HG03442 (cell line): ENCODE measurements at regions not wholly inside any gene's neighbourhood (a gene's known extent, or its start where the extent isn't known, plus 50 kb on each side); places are given as distances from the start of the nearest gene placed in this dataset.
"Not testable (repeated sequence)": the region's sequence is repeated elsewhere in the genome, so short reads cannot be mapped to it uniquely, and the experiment has no call there.

Experiments
- ATAC-seq: cut with Tn5 transposase; IDR thresholded peaks from one replicate; pipeline ENCODE4 v1.9.1; 2021; ENCODE audit warnings: mild to moderate bottlenecking, moderate library complexity; ENCODE audit not compliant: unreplicated experiment

DNA sequence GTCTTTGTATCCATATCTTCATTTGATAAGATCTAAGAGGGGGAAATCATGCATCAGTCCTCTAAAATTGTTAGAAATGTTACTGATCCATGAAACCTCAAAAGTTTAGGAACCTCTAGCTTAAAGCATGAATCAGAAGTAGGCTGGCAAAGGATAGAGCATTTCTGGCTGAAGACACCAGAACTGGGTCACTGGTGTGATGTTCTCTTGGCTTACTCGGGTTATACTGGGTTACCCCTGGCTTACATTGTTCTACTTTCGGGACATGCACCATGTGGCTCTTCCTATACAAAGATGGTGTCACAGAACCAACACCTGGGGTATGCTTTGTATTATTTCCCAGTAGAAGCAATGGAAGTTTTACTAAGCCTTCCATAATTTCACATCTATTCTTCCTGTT, 83.2 kb upstream of the TNP1 start:
- ATAC-seq, result no peak

DNA sequence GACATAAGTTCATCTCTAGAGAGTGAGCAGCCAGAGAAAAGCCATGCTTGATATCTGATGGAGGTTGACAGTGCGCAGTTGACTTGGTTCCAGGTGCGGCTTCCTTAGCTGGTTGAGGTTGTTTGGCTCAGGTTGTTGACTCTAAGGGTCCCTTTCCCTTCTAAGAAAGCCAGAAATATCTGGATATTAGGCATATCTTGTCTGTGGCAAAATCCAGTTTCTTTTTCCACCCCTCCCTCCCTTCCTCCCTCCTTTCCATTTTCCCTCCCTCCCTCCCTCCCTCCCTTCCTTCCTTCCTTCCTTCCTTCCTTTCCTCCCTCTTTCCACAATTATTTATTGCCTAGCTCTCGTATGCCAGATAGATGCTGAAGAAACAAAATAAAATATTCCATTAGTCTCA, 82.6 kb upstream of the TNP1 start:
- ATAC-seq, result no peak

DNA sequence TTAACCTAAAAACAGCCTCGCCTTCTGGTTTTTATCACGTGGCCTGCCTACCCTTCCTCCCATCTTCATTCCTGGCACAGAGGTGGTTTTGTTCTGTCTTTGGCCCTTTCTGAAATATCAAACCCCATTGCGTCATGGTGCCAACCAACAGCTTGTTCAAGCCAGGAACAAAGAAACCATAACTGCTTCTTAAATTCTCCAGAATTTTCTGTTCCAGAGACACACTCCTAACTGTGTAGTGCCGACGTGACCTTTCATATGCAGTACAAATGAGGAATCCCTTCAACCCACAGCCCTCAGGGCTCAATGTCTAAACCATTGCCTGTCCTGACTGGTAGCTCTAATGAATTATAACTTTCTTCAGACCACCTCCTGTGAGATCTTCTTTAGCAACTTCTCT, 82.2 kb upstream of the TNP1 start:
- no peak for ATAC-seq

DNA sequence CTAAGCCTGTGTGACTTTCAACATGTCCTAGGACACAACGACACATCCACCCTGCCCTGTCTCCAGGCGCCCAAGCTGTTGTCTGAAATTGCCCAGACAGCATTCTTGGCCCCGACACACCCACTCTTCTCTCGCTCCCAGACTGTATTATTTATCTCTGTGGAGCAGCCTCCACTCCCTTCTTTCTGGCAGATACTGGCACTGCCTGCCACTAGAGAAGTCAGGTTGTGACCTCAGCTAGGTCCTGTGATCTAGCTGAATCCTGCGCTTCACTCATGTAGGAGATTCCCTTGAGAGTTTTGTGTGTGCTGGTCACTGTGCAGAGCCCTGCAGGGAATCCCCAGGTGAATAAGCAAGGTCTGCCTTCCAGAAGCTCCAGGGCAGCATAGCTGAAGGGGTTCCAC, 77.1 kb upstream of the TNP1 start:
- ATAC-seq, result no peak

DNA sequence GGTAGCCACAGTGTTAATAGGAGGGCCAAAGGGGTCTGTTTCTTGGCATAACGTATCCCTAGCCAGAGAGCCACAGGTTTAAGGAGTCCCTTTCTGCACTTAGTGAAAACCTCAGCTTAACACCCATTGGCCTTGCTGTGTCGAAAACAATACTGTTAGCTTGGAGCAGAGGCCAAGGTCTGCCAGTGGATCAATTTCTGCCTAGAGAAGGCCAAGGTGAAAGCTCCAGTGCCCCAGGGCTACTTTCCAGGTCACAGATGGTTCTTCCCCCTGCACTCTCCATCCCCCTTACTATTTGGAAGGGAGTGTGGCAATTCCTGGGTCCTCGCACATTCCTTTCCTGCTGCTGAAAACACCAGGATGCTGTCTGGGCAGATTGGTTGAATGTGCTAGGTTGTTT, 74.8 kb upstream of the TNP1 start:
- no peak for ATAC-seq

DNA sequence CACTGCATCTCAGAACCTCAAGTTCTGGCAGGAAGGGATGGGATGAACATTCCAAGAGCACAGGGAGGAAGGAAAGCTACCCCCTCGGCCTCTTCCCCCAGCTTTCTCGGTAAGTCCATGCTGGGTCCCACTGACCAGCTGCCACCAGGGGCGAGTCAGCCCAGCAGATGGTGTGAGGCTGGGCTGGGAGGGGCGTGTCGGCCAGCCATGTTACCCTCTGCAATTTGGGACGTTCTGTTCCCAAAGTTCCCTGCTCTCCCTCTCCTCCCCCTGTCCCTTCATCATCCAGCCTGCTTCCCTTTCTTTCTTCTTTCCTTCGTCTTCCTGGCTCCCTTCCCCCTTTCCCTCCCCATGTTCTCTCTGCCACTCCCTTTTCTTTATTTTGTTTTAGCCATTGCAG, 74.3 kb upstream of the TNP1 start:
- no peak for ATAC-seq

DNA sequence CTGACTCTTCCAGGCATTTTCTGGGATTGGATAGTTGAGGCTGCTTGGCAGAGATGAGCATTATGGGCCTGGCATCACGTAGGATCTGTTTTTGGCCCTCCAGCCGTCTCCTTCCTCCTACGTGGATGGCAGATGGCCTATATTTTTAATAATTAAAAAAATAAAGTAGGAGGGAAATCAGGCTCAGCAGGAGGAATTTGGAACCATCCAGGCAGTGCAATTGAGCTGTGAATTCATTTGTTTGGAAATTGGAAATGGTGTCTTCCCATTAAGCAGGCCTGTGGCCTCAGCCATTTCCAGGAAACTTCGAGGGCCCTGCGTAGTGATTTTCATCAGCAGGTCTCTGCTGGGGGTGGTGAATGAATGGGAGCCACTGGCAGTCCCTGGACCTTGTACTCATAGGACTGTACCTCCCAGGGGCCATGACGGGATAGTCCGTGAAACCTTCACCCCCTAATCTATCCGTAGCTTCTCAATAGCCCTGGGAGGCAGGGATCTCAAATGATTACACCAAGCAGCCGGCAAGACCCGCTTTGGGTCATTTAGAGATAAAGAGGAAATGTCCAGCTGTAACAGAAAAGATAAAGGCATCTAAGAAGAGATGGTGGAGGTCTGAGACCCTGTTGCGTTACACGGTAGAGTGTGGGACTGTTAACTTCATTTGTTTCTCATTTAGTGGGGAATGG, 73.1 kb upstream of the TNP1 start:
- ATAC-seq, result no peak

DNA sequence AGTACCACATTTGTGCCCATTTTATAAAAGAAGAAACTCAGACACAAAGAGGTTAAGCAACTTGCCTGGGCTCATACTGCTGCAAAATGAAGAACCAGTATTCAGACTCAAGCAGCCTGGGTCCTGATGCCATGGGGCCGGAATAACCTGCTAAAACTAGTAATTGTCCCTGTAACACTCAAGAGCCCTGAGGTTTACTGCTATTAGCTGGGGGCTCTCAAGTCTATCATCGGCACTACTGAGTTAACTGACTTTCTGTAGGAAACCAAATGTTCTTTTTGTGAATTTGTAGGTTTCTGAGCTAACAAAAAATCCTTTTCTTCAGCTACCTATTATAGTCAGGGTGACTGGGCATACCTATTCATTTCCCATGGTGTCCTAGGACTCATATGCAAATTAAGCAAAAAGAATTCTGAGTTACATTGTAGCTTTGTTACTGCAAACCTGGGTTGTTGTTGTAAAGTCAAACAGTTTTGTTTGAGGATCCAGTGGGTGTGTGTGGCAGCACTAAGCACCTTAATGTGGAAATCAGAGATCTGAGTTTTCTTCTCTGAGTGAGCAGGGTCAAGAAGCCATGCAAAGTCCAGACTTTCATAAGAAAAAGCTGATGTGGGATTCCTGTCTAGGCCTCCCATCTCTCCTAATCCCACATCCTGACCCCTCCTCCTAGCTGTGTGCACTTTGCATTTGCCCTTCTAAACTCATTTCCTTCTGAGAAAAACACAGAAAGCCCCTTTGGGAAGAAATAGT, 72.4 kb upstream of the TNP1 start:
- no peak for ATAC-seq

DNA sequence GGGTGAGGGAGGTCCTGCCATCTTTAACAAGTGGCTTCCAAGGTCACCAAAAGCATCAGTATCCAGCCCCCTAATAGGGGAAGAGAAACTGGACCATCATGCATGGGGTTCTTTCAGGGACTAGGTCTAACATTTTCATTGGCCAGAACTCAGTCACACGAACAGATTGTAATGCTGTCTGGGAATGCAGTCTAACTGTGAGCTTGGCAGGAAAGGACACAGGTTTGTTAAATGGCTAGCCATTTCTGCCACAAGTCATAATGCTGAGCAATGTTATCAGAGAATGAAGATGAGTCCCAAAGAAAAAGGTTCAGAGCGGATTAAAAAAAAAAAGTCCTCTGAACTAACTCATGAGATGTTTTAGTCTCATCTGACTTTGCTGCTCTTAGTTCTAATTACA, 70.9 kb upstream of the TNP1 start:
- ATAC-seq, result no peak

DNA sequence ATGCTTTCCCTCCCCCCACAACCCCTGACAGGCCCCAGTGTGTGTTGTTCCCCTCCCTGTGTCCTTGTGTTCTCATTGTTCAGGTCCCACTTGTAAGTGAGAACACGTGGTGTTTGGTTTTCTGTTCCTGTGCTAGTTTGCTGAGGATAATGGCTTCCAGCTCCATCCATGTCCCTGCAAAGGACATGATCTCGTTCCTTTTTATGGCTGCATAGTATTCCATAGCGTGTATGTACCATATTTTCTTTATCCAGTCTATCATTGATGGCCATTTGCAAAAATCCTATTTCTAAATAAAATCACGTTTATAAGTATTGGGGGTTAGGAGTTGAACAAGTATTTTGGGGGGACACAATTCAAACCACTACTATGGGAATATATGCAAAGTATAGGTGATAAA, 69.5 kb upstream of the TNP1 start:
- ATAC-seq, result not testable (repeated sequence)

DNA sequence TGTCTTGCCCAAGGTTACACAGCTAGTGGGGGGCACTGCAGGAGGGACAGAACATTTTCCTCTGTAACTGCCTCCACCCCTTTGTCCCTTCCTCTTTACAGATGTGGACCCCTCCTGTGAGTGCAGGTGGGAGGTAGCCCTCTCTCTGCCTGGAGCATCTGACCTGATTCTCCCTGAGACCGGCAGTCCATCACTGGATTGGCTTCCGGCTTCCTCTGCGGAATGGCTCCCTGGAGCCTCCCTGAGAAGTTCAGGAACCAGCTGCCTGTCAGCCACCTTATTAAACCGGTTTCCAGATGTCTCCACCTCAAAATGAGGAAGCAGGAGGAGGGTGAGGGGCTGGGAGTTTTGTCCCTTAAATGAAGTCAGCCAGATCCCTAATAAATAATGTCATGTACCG, 67.3 kb upstream of the TNP1 start:
- ATAC-seq, result no peak

DNA sequence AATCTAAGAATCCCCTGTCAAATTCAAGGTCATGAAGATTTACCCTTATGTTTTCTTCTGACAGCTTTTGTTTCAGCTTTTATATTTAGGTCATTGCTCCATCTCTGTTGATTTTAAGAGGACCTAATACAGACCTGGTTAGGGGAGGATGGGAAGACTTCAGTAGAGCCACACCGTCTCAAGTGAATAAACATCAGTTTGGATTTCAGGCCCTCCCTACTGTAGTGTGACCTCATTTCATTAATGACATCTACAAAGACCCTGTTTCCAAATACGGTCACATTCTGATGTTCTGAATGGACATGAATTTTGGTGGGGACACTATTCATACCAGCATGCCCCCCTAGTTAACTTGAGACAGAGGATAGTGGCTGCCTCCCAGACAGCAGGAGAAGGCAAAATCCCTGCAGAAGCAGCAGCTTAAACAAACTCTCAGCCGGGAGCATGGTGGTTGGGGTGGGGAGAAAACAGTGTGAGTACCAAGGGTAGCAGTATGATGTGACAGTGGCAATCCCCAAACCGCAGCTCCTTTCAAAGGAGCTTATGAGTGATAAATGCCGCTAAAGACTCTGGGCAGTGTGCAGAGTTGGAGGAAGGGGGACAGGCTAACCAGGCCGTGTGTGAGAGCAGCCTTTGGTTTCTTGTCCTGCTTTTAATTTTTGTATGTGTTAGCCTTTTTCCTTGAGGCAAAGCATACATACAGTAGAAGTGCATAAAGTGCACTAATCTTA, 65.9 kb upstream of the TNP1 start:
- peak; percentile 76 for ATAC-seq

DNA sequence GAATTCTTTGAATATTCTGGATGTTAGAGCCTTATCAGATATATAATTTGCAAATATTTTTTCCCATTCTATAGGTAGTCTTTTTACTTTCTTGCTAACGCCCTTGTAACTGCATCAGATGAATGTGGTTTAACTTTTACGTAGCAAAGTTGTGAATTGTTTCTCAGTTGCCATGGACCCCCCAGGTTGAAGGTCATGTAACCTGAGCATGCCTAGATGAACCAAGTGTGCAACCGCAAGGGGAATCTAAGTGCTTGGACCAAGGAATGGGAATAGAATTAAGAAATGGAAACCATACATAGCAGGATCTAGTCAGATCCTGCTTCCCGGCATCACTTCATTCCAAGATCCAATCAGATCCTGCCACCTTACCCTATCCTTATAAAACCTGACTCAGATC, 65.1 kb upstream of the TNP1 start:
- no peak for ATAC-seq

DNA sequence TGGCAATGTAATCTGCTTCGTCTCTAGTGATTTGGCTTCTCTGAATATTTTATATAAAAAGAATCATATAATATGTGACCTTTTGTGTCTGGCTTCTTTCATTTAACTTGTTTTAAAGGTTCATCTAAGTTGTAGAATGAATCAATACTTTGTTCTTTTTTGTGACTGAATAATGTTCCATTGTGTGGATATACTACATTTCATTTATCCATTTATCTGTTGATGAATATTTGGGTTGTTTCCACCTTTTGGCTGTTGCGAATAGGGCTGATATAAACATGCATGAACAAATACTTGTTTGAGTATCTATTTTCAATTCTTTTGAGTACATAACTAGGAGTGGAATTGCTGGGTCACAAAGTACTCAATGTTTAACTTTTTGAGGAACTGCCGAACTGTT, 63.8 kb upstream of the TNP1 start:
- ATAC-seq, result no peak

DNA sequence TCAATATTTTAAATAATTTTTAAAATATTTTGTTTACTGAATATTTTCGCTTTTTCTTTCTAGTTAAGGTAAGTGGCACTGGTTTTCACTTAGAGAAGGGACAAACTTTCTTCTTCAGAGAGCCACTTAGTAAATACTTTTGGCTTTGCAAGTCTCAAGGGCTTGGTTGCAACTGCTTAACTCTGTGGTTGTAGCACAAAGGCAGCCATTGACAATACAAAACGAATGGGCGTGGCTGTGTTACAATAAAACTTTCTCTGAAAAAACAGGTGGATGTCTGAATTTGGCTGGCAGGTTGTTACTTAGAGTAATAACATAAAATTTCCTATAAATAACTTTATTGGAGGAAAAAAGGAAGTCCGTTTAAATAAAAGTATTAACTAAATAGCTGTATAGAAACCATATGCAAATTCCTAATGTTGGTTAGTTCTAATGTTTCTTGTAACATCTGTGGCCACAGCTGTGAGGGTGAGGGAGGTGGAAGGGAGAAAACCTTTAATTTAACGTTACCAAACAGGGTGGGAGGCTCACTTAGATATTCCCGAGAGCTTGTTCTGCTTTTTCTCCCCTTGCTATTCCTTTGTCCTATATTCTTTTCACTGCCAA, 62.4 kb upstream of the TNP1 start:
- peak; percentile 44 for ATAC-seq

DNA sequence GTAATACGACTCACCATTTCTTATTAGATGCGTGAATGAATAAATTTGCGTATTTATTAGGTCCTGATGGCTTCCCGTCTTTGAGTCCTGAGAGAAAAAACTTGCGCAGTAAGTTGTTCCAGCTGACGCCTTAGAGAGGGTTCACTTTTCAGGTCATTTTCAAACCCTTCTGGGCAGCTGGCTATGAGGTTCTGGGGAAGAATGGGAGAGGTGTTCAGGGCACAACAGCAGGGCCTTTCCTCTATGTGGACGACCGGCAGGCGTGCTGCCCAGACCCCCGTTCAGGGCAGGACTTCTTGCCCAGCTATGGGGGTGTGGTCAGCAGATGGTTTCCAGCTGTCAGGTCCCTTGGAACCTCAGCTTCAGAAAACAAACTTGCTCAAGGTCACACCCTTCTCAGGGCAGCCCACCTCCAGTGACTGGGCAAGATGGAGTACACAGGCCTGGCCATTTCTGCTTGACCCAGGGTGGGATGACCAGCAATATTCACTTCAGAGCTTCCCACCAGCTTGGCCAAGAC, 61.1 kb upstream of the TNP1 start:
- ATAC-seq, result no peak

DNA sequence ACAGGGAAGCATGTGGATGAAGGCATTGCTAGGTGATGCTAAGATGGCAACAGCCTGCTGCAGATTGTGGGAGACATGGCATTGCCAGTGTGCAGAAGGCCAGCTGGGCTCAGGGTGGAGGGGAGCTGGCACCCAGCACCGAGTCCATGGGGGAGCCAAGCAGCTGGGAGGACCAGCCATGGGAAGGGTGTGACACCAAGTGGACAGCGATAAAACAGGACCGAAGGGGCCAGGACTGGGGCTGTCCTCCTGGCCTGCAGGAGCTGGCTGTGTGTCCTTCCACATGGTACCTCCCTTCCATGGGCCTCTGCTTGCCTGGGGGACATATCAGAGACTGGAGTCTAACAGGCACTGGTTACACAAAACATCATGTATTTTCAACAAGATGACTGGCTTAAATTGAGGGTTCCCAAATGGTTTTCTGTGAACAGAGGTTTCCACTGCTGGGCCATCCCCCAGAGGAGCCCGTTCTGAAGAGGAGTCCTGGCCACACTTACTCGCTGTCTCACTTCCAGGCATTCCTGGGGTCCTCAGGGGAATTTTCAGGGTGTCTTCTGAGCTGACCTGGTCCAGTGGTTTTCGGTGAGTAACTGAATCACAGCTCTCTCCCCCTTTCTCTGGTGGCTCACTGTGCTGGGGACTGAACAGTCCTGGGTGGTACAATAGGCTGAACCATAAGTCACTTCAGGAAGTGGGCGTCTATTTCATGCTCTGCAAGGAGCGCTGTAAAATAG, 60.4 kb upstream of the TNP1 start:
- ATAC-seq, result no peak

DNA sequence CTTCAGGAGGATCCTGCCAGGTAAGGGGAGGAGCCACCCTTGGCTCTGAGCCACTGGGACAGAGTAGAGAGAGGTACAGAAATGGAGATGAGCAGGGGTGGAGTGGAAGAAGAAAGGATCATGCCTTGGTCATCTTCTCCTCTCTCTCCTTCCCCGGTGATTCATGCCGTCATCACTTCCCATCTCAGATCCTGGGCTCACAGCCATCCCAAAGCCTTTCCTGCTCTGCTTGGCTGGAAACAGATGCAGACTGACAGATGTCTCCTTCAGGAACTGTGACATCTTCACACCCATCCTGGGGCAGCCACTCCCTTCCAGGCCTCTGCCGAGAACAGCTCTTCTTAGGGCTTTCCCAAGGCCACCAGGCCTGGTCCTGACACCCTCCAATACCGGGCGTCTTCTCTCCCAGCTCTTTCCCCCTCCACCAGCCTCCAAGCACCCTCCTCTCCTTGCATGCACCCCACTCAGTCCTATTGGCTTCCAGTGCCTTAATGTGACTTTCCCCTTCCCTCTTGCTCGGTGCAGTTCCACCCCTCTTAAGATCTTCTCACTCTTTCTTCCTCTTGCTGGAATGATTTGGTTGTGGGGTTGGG, 58.3 kb upstream of the TNP1 start:
- no peak for ATAC-seq

DNA sequence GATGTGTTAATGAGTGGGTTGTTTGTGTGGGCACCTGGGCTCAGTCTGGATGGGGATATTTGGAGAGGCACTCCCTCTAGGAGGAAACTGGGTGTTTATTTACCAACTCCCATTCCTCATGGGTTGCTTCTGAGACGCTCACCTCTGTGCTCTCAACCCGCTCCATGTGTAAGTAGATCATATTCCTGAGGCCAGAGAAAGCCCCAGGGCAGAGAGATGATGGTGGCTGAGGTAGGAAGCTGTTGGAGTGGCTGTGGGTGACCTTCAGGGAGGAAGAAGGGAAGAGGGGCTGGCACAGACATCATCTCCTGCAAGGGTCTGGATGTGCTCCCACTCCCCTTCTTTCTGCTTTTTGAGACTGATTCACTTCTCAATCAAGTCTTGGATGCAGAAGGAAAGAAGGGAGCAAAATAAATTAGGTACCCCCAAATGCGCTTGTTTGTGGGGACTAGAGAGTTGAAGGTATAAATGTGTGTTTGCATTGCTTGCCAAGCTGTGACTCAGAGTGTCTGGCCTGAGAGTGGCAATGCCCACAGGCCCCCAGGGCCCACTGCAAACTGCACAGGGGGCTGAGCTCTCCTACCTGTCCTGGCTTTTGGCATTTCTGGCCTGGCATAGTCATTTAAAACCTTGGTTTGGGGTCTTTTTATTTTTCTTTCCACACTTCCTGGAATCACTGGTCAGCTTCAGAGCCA, 57.2 kb upstream of the TNP1 start:
- ATAC-seq, result no peak
